HCT116 (cell line): ENCODE measurements at regions not wholly inside any gene's neighbourhood (a gene's known extent, or its start where the extent isn't known, plus 50 kb on each side); places are given as distances from the start of the nearest gene placed in this dataset.

Source experiments
- ATAC-seq: fragments of 200-7000 bp; cut with Tn5 transposase; 2 replicates; pipeline ENCODE4 v1.9.1; 2020; ENCODE audit warnings: mild to moderate bottlenecking, moderate library complexity
- BruUV-seq: library from RNA; stranded (reverse); fragments of 400-500 nt; replicated peaks from 2 replicates; lab custom pipeline; 2021; lab: Mats Ljungman, UMichigan
- CTCF ChIA-PET: fragments of 300-600 bp; sonication (Branson Sonifier 250); formaldehyde crosslinking; loops from one replicate; lab custom pipeline; 2021; ENCODE audit warnings: antibody characterized with exemption; lab: Charles Lee
- POLR2A ChIA-PET: fragments of 300-600, 350-600 bp; sonication (Branson Sonifier 250); formaldehyde crosslinking; loops from one replicate; lab custom pipeline; 2021; ENCODE audit warnings: antibody characterized with exemption; lab: Charles Lee
- RAD21 ChIA-PET, 2 experiments: fragments of 300-600 bp; sonication (Branson Sonifier 250); formaldehyde crosslinking; loops; one replicate each; lab custom pipeline; 2023; ENCODE audit warnings: low total read pairs in 2 of 2; ENCODE audit not compliant: uncharacterized antibody in 2 of 2, unreplicated experiment in 2 of 2, low non-redundant PET in 1 of 2; lab: Charles Lee
- DNase-seq: peaks from one replicate; pipeline ENCODE4 v3.0.0-alpha.2; 2010; ENCODE audit warnings: low read depth, low spot score
- H2AFZ ChIP-seq: fragments of 200-600 bp; shearing (Covaris generic), sonication (generic); 2 replicates; pipeline ENCODE4 v1.6.1; 2017; ENCODE audit warnings: low read depth, mixed run types, mixed read lengths, antibody characterized with exemption, low read length; ENCODE audit not compliant: poor library complexity, severe bottlenecking
- H3K27ac ChIP-seq: 2 replicates; pipeline ENCODE4 v1.5.1; 2012; ENCODE audit warnings: low read depth, low read length
- H3K27me3 ChIP-seq: fragments of 200-600 bp; sonication (generic); 2 replicates; pipeline ENCODE4 v1.6.1; 2016; ENCODE audit warnings: mixed run types, low read length, mixed read lengths; ENCODE audit not compliant: insufficient read depth
- H3K36me3 ChIP-seq, 2 experiments: fragments of 200-500 bp in 1 of 2; fragments of 200-600 bp in 1 of 2; sonication (Bioruptor generic) in 1 of 2; sonication (generic) in 1 of 2; 2 replicates each; pipeline versions ENCODE4 v1.5.1 to v1.6.1; 2014 to 2016; ENCODE audit warnings: low read length in 2 of 2, inconsistent platforms in 1 of 2, mixed read lengths in 1 of 2, mixed run types in 1 of 2; ENCODE audit not compliant: insufficient read depth in 2 of 2, control insufficient read depth in 1 of 2
- H3K4me1 ChIP-seq, 2 experiments: fragments of 200-600 bp in 1 of 2; sonication (generic) in 1 of 2; 2 replicates each; pipeline versions ENCODE4 v1.5.1 to v1.6.1; 2012 to 2017; ENCODE audit warnings: low read length in 2 of 2, inconsistent platforms in 1 of 2, mild to moderate bottlenecking in 1 of 2, mixed read lengths in 1 of 2, mixed run types in 1 of 2, moderate library complexity in 1 of 2; ENCODE audit not compliant: insufficient read depth in 2 of 2, control insufficient read depth in 1 of 2
- H3K4me2 ChIP-seq: fragments of 200-600 bp; sonication (generic); 2 replicates; pipeline ENCODE4 v1.6.1; 2017; ENCODE audit warnings: mixed run types, low read length, mixed read lengths
- H3K4me3 ChIP-seq, 2 experiments: fragments of 200-600 bp in 1 of 2; sonication (generic) in 1 of 2; replicated peaks in 1 of 2; 2 replicates each; pipeline ENCODE4 v1.5.1; 2011 to 2016; ENCODE audit warnings: low read length in 2 of 2, control low read depth in 1 of 2, low read depth in 1 of 2, mild to moderate bottlenecking in 1 of 2, mixed read lengths in 1 of 2, mixed run types in 1 of 2
- H3K79me2 ChIP-seq: fragments of 200-600 bp; sonication (generic); 2 replicates; pipeline ENCODE4 v1.6.1; 2017; ENCODE audit warnings: mild to moderate bottlenecking, mixed run types, low read length, moderate library complexity, mixed read lengths; ENCODE audit not compliant: insufficient read depth
- H3K9ac ChIP-seq: fragments of 200-600 bp; sonication (generic); 2 replicates; pipeline ENCODE4 v1.6.1; 2016; ENCODE audit warnings: low read length, mixed read lengths
- H3K9me2 ChIP-seq: fragments of 200-600 bp; sonication (generic), shearing (Covaris generic); 2 replicates; pipeline ENCODE4 v1.6.1; 2017; ENCODE audit warnings: mixed run types, mild to moderate bottlenecking, moderate library complexity; ENCODE audit not compliant: insufficient read depth
- H3K9me3 ChIP-seq, 2 experiments: fragments of 200-500 bp in 1 of 2; fragments of 200-600 bp in 1 of 2; sonication (Bioruptor generic) in 1 of 2; sonication (generic) in 1 of 2; 2 replicates each; pipeline ENCODE4 v1.6.1; 2014 to 2017; ENCODE audit warnings: low read length in 2 of 2, mixed read lengths in 2 of 2, inconsistent platforms in 1 of 2, low read depth in 1 of 2, mild to moderate bottlenecking in 1 of 2, mixed run types in 1 of 2, moderate library complexity in 1 of 2; ENCODE audit not compliant: control insufficient read depth in 1 of 2, insufficient read depth in 1 of 2
- H4K20me1 ChIP-seq: fragments of 200-600 bp; sonication (generic), shearing (Covaris generic); 2 replicates; pipeline ENCODE4 v1.6.1; 2017; ENCODE audit warnings: mixed run types, mild to moderate bottlenecking, moderate library complexity; ENCODE audit not compliant: insufficient read depth
- EGR1 ChIP-seq: IDR thresholded peaks from 2 replicates; pipeline ENCODE4 v1.6.1; 2012; ENCODE audit warnings: low read depth
- EZH2phosphoT487 ChIP-seq: fragments of 200-600 bp; IDR thresholded peaks from 2 replicates; pipeline ENCODE4 v1.6.1; 2018; ENCODE audit warnings: antibody characterized with exemption, borderline replicate concordance
- JUND ChIP-seq: IDR thresholded peaks from 2 replicates; pipeline ENCODE4 v1.6.1; 2012
- TCF7L2 ChIP-seq: IDR thresholded peaks from 2 replicates; pipeline ENCODE4 v1.7.0; 2011; ENCODE audit warnings: borderline replicate concordance, inconsistent platforms; ENCODE audit not compliant: insufficient read depth, insufficient read length; ENCODE audit errors: extremely low read depth
- intact Hi-C: fragments of 100-400 bp; cut with micrococcal nuclease; formaldehyde crosslinking; loops from 2 replicates; pipeline ENCODE4 v1.10.0; 2022
- TF ChIP-seq, protein P1 (sequence below): IDR thresholded peaks from 2 replicates; pipeline ENCODE4 v1.6.1; 2012; ENCODE audit warnings: low read depth
- TF ChIP-seq, protein P2 (sequence below), 3 experiments: fragments of 200-600 bp in 1 of 3; sonication (generic) in 1 of 3; IDR thresholded peaks in 2 of 3; conservative IDR thresholded peaks in 1 of 3; 2 replicates each; pipeline ENCODE4 v1.5.1; 2012 to 2017; ENCODE audit warnings: low read depth in 2 of 3, low read length in 2 of 3, antibody characterized with exemption in 1 of 3, borderline replicate concordance in 1 of 3, control low read depth in 1 of 3, mild to moderate bottlenecking in 1 of 3, mixed read lengths in 1 of 3, mixed run types in 1 of 3, moderate library complexity in 1 of 3; ENCODE audit not compliant: insufficient read depth in 1 of 3

DNA sequence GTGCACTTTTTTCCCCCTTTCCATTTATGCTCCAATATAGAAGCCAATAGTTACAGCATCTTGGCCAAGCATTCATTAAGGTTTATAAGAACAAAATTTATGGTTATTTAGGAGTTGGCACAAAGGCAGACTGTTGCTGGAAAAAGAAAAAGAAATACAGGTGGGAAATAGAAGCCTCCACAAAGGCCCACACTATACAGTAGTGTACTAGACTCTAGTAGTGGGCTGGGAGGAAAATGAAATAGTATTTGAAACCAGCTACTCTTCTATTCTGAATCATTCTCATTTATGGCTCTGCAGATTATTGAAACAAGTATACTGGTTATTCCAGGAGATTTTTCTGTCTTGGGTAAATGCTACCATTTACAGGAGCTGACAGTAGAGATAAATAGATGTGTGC is 80.9 kb upstream of the CDK6 start:
- H4K20me1 ChIP-seq, result no peaks in the 10 kb centered on the region
- CTCF ChIA-PET, result no interaction called here
- H3K9ac ChIP-seq, result no peak overlapping the region
- H3K4me2 ChIP-seq, result peak overlapping the region; percentile 34
- no peaks in the 10 kb centered on the region for H3K27me3 ChIP-seq
- intact Hi-C loops, result no loop called here
- ATAC-seq (0 out of 2 replicates have a peak, but pooled peaks have one; percentile 40), DNase-seq (no peak)
- H3K27ac ChIP-seq, result no peak overlapping the region
- RAD21 ChIA-PET, result no interaction called here
- H2AFZ ChIP-seq, result peak overlapping the region; percentile 62
- no TSS peak for BruUV-seq
- H3K4me3 ChIP-seq, result no peak overlapping the region
- TF ChIP-seq EGR1 (no peak), EZH2phosphoT487 (no peak), TCF7L2 (no peak), JUND (no peak)
- TF ChIP-seq, protein P1, sequence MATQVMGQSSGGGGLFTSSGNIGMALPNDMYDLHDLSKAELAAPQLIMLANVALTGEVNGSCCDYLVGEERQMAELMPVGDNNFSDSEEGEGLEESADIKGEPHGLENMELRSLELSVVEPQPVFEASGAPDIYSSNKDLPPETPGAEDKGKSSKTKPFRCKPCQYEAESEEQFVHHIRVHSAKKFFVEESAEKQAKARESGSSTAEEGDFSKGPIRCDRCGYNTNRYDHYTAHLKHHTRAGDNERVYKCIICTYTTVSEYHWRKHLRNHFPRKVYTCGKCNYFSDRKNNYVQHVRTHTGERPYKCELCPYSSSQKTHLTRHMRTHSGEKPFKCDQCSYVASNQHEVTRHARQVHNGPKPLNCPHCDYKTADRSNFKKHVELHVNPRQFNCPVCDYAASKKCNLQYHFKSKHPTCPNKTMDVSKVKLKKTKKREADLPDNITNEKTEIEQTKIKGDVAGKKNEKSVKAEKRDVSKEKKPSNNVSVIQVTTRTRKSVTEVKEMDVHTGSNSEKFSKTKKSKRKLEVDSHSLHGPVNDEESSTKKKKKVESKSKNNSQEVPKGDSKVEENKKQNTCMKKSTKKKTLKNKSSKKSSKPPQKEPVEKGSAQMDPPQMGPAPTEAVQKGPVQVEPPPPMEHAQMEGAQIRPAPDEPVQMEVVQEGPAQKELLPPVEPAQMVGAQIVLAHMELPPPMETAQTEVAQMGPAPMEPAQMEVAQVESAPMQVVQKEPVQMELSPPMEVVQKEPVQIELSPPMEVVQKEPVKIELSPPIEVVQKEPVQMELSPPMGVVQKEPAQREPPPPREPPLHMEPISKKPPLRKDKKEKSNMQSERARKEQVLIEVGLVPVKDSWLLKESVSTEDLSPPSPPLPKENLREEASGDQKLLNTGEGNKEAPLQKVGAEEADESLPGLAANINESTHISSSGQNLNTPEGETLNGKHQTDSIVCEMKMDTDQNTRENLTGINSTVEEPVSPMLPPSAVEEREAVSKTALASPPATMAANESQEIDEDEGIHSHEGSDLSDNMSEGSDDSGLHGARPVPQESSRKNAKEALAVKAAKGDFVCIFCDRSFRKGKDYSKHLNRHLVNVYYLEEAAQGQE, result no peak
- TF ChIP-seq, protein P2, sequence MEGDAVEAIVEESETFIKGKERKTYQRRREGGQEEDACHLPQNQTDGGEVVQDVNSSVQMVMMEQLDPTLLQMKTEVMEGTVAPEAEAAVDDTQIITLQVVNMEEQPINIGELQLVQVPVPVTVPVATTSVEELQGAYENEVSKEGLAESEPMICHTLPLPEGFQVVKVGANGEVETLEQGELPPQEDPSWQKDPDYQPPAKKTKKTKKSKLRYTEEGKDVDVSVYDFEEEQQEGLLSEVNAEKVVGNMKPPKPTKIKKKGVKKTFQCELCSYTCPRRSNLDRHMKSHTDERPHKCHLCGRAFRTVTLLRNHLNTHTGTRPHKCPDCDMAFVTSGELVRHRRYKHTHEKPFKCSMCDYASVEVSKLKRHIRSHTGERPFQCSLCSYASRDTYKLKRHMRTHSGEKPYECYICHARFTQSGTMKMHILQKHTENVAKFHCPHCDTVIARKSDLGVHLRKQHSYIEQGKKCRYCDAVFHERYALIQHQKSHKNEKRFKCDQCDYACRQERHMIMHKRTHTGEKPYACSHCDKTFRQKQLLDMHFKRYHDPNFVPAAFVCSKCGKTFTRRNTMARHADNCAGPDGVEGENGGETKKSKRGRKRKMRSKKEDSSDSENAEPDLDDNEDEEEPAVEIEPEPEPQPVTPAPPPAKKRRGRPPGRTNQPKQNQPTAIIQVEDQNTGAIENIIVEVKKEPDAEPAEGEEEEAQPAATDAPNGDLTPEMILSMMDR (IDR thresholded peaks at IDR 0.05 in 2 of 3, conservative IDR thresholded peaks at IDR 0.05 in 1 of 3; ENCODE audit: borderline replicate concordance in 1 of 3, insufficient read depth in 1 of 3, low read depth in 2 of 3, low read length in 2 of 3), result no peak
- POLR2A ChIA-PET, result no interaction called here
- H3K9me2 ChIP-seq, result no peaks in the 10 kb centered on the region
- no peaks in the 10 kb centered on the region for H3K79me2 ChIP-seq
- H3K4me1 ChIP-seq, result peaks cover 10 to 12% of the 10 kb centered on the region in 2 experiments
- H3K36me3 ChIP-seq, result no peaks in the 10 kb centered on the region
- H3K9me3 ChIP-seq, result no peaks in the 10 kb centered on the region
